IPS-18c (cell line): ENCODE measurements at regions not wholly inside any gene's neighbourhood (a gene's known extent, or its start where the extent isn't known, plus 50 kb on each side); places are given as distances from the start of the nearest gene placed in this dataset.
"Not testable (repeated sequence)": the region's sequence is repeated elsewhere in the genome, so short reads cannot be mapped to it uniquely, and the experiment has no call there.

Experiments
- H3K4me3 ChIP-seq: 2 replicates; pipeline ENCODE4 v1.7.0; 2013; ENCODE audit warnings: low read depth, mild to moderate bottlenecking, low read length, moderate library complexity; ENCODE audit not compliant: insufficient read depth
- H3K9me3 ChIP-seq: one replicate; pipeline ENCODE4 v1.6.1; 2013; ENCODE audit warnings: mild to moderate bottlenecking, low read length, moderate library complexity; ENCODE audit not compliant: control insufficient read depth, insufficient read depth

- no peaks in the 10 kb centered on the region for H3K9me3 ChIP-seq
- no peak overlapping the region for H3K4me3 ChIP-seq
Observed at GRCh38 chr9:36479101-36479500, 79.0 kb upstream of the RNF38 start.

DNA sequence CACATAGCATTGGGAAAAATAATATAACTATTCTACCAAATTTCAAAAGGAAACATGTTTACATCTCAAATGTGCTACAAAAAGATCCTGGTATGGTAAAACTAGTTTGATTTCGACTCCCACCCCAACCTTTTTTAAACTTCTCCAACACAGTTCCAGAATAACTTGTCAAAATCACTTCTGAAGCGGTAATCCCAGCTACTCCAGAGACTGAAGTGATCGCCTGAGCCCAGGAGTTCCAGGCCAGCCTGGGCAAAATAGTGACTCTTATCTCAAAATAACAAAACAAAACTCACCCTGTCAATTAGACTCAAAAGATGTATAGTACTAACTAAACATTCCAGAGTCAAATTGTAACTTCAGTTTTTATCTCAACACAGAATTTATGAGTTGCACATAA, 71.3 kb upstream of the RNF38 start:
- Histone ChIP-seq H3K4me3 (no peak overlapping the region), H3K9me3 (no peaks in the 10 kb centered on the region)

DNA sequence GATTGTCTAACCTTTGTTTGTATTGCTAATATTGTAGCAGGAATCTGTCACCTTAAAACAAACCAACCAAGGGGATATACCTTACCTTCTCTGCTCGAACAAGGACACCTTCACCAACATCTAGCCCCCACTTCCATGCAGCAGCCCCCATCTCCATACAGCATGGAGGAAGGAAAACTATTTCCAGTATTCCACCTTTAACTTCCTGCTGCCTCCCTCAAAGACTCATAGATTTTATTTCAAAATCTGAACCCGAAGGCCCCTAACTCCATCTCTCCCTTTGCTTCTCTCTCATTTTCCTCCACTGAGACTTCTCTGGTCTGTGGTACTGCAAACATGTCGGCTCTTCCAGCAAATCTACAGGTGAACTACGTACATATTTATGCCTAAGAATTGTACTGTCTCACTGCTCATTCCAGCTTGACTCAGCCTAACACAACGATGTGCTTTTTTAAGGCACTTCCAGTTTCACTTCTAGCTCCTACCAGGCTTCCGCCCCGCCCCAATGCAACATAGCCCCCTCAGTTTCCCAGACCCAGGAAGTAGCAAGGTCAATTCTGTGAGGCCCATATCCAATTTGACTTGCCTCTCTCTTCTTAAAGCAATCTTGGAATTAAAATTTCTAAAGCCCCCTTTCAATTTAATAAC, 70.7 kb upstream of the RNF38 start:
- Histone ChIP-seq H3K9me3 (no peaks in the 10 kb centered on the region), H3K4me3 (no peak overlapping the region)

- no peaks in the 10 kb centered on the region for H3K9me3 ChIP-seq
Observed at GRCh38 chr9:36463467-36463866, 63.4 kb upstream of the RNF38 start.

GRCh38 chr9:36462245-36462644, 62.2 kb upstream of the RNF38 start:
- Histone ChIP-seq H3K9me3 (no peaks in the 10 kb centered on the region), H3K4me3 (no peak overlapping the region)

More at GRCh38 chr9:36463467-36463866, 63.4 kb upstream of the RNF38 start:
- H3K4me3 ChIP-seq = no peak overlapping the region

- Histone ChIP-seq H3K4me3 (no peak overlapping the region), H3K9me3 (no peaks in the 10 kb centered on the region)
Observed at GRCh38 chr9:36461323-36461722, 61.3 kb upstream of the RNF38 start.

GRCh38 chr9:36458430-36458915, 58.4 kb upstream of the RNF38 start:
- not testable (repeated sequence) for H3K9me3 ChIP-seq, H3K4me3 ChIP-seq

DNA sequence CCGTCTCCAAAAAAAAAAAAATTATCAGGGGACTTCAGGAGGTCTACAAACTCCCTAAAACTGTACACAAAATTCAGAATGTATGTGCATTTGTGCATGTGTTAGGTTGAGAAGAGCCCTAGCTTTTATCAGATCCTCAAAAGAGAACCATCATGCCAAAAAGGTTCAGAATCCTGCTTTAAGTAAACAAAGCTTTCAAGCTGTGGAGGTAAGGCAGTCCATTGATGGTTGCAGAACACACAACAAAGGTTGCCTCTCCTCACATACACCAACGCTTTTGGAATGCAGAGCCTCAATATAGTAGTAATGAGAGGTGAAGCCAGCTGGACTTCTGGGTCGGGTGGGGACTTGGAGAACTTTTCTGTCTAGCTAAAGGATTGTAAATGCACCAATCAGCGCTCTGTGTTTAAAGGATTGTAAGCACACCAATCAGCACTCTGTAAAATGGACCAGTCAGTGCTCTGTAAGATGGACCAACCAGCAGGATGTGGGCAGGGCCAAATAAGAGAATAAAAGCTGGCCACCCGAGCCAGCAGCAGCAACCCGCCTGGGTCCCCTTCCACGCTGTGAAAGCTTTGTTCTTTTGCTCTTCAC, 57.9 kb upstream of the RNF38 start:
- Histone ChIP-seq H3K4me3 (no peak overlapping the region), H3K9me3 (no peaks in the 10 kb centered on the region)

DNA sequence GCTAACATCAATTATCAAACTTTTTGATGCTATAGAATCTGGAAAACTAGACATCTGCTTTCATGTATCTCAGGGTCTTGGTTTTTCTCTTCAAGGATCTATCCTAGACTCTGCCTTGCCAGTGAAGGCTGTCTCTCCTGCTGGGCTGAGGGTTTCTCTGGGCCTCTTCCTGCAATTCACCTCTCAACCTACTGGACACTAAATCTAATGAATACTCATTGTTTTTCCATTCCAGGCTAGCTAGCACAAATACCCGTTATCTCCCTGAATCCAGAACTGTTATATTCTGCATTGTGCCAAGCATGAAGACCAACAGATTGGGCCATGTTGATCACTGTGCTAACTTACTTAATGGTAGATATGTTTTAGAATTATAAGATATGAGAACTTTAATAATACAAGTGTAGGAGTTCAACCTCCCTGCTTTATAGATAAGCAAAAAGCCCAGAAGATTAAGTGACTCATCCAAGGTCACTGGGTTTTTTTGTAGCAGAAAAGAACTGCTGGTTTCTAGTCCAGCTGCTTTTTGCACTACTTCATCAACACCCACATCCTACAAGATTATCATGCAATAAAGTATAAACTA, 56.5 kb upstream of the RNF38 start:
- no peak overlapping the region for H3K4me3 ChIP-seq
- no peaks in the 10 kb centered on the region for H3K9me3 ChIP-seq

- no peak overlapping the region for H3K4me3 ChIP-seq
- no peaks in the 10 kb centered on the region for H3K9me3 ChIP-seq
Observed at GRCh38 chr9:36451949-36452348, 51.9 kb upstream of the RNF38 start.

- no peaks in the 10 kb centered on the region for H3K9me3 ChIP-seq
- H3K4me3 ChIP-seq = no peak overlapping the region
Observed at GRCh38 chr9:36450110-36450732, 50.2 kb upstream of the RNF38 start.
